ENCODE measurements at regions not wholly inside any gene's neighbourhood (a gene's known extent, or its start where the extent isn't known, plus 50 kb on each side); places are given as distances from the start of the nearest gene placed in this dataset.
"Not testable (repeated sequence)": the region's sequence is repeated elsewhere in the genome, so short reads cannot be mapped to it uniquely, and the experiment has no call there.

DNA sequence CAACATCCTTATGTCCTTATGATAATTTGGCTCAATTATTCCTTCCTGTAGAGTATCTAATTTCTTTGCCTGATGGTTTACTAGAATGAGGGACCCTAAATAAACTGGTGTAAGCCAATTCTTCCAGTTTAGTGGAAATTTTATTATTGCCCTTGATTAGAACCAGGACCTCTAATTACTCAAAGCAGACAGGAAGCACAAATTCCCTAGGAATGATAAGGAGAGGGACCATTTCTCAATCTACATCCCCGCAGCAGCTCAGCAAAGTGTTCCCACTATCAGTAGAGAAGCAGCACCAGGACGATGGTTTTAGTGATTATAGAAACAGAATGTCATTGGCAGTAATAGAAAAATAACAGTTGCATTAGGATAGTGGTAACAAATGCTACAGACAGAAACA, 97.1 kb downstream of the PLPPR4 start:
- Histone ChIP-seq H3K27ac (ENCODE audit: low read depth in 1 of 2, low read length in 1 of 2) (no peak overlapping the region), H3K36me3 (ENCODE audit: control insufficient read depth in 2 of 2, insufficient read depth in 2 of 2, low read length in 1 of 2) (no peaks in the 10 kb centered on the region), H3K4me1 (ENCODE audit: control insufficient read depth in 2 of 2, insufficient read depth in 2 of 2, low read length in 2 of 2) (no peaks in the 10 kb centered on the region), H3K9me3 (ENCODE audit: control insufficient read depth in 2 of 2, insufficient read depth in 1 of 2, low read length in 1 of 2) (no peaks in the 10 kb centered on the region), H3K27me3 (ENCODE audit: control insufficient read depth in 2 of 2, insufficient read depth in 1 of 2, low read length in 1 of 2) (no peaks in the 10 kb centered on the region), H3K4me3 (ENCODE audit: low read length in 2 of 2) (no peak overlapping the region)
- WGBS, result 92% methylated on average over 2 of the region's 2 CpGs
- no peak for DNase-seq (ENCODE audit: low read depth in 6 of 9, low spot score in 9 of 9)

DNA sequence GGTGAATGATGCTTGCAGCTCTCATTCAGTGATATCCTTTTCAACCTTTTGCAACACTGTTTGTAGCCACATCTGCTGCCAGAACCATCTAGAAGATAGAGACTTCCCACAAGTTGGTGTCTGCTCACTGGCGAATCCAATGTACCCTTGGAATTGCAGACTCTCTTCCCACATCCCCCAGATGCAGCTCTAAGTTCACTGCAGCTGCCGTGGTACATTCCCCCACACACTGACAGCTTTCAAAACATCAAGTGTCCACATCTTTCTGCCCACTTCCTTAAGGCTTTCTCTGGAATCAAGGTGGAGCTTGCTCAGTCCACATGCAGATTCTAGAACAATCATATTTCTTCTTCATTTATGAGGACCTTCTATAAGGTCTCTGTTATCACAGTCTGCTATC, 99.2 kb downstream of the PLPPR4 start:
- no peaks in the 10 kb centered on the region for H3K4me1 ChIP-seq (ENCODE audit: control insufficient read depth in 2 of 2, insufficient read depth in 2 of 2, low read length in 2 of 2)
- WGBS, result 71% methylated on average over 2 of the region's 2 CpGs

DNA sequence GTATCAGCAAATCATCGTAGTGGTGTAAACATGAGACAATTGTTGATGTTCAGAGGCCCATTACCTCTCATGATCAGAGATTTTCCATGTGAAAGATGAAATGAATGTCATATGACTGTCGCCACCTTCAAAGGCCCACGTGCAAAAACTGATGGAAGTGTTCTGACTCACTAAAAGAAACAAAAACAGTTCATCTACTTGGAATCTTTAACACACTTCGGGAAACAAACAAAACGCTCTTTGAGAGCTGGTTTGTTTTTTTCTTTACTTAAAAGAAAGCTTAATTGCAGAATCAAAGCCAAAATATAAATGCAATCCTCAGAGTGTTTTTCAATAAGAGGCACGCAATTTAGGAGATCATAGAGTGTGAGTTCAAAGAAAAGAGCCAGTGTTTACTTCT, 100.8 kb downstream of the PLPPR4 start:
- H3K27ac ChIP-seq (ENCODE audit: low read depth in 1 of 2, low read length in 1 of 2), result no peak overlapping the region
- DNase-seq (ENCODE audit: low read depth in 6 of 9, low spot score in 9 of 9), result no peak
- H3K27me3 ChIP-seq (ENCODE audit: control insufficient read depth in 2 of 2, insufficient read depth in 1 of 2, low read length in 1 of 2), result no peaks in the 10 kb centered on the region
- no peaks in the 10 kb centered on the region for H3K4me1 ChIP-seq (ENCODE audit: control insufficient read depth in 2 of 2, insufficient read depth in 2 of 2, low read length in 2 of 2)
- 94% methylated on average over 6 of the region's 6 CpGs for WGBS
- no peaks in the 10 kb centered on the region for H3K36me3 ChIP-seq (ENCODE audit: control insufficient read depth in 2 of 2, insufficient read depth in 2 of 2, low read length in 1 of 2)
- H3K4me3 ChIP-seq (ENCODE audit: low read length in 2 of 2), result no peak overlapping the region
- H3K9me3 ChIP-seq (ENCODE audit: control insufficient read depth in 2 of 2, insufficient read depth in 1 of 2, low read length in 1 of 2), result no peaks in the 10 kb centered on the region

More for the DNA sequence above, 99.2 kb downstream of the PLPPR4 start:
- Histone ChIP-seq H3K4me3 (ENCODE audit: low read length in 2 of 2) (no peak overlapping the region), H3K27me3 (ENCODE audit: control insufficient read depth in 2 of 2, insufficient read depth in 1 of 2, low read length in 1 of 2) (no peaks in the 10 kb centered on the region), H3K9me3 (ENCODE audit: control insufficient read depth in 2 of 2, insufficient read depth in 1 of 2, low read length in 1 of 2) (no peaks in the 10 kb centered on the region), H3K27ac (ENCODE audit: low read depth in 1 of 2, low read length in 1 of 2) (no peak overlapping the region), H3K36me3 (ENCODE audit: control insufficient read depth in 2 of 2, insufficient read depth in 2 of 2, low read length in 1 of 2) (no peaks in the 10 kb centered on the region)
- no peak for DNase-seq (ENCODE audit: low read depth in 6 of 9, low spot score in 9 of 9)

- Histone ChIP-seq H3K36me3 (ENCODE audit: control insufficient read depth in 2 of 2, insufficient read depth in 2 of 2, low read length in 1 of 2) (no peaks in the 10 kb centered on the region), H3K4me1 (ENCODE audit: control insufficient read depth in 2 of 2, insufficient read depth in 2 of 2, low read length in 2 of 2) (no peaks in the 10 kb centered on the region), H3K27me3 (ENCODE audit: control insufficient read depth in 2 of 2, insufficient read depth in 1 of 2, low read length in 1 of 2) (no peaks in the 10 kb centered on the region), H3K4me3 (ENCODE audit: low read length in 2 of 2) (no peak overlapping the region), H3K9me3 (ENCODE audit: control insufficient read depth in 2 of 2, insufficient read depth in 1 of 2, low read length in 1 of 2) (no peaks in the 10 kb centered on the region), H3K27ac (ENCODE audit: low read depth in 1 of 2, low read length in 1 of 2) (no peak overlapping the region)
- no peak for DNase-seq (ENCODE audit: low read depth in 6 of 9, low spot score in 9 of 9)
- WGBS, result 93% methylated on average over 1 of the region's 1 CpG
These were observed 101.3 kb downstream of the PLPPR4 start for GRCh38 chr1:99365545-99365944.

DNA sequence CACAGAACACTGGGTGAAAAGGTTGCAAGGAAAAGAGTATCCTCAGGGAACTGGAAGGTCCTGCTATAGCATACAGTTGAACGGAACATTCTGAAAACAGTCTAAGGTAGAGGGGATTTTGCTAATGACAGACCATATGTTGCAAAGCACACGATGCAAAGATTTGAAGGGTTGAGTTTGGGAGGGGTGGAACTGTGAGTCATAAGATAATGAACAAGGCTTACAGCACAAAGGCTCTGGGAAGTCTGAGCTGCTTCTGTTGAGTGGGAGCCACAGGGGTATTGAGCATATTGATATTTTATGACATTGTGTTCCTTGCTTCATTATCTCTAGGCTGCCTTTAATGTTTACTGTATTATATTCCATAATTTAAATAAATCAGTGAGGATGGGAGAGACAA, 104.9 kb downstream of the PLPPR4 start:
- WGBS, result 44% methylated on average over 2 of the region's 2 CpGs
- no peak overlapping the region for H3K27ac ChIP-seq (ENCODE audit: low read depth in 1 of 2, low read length in 1 of 2)
- H3K27me3 ChIP-seq (ENCODE audit: control insufficient read depth in 2 of 2, insufficient read depth in 1 of 2, low read length in 1 of 2), result no peaks in the 10 kb centered on the region

DNA sequence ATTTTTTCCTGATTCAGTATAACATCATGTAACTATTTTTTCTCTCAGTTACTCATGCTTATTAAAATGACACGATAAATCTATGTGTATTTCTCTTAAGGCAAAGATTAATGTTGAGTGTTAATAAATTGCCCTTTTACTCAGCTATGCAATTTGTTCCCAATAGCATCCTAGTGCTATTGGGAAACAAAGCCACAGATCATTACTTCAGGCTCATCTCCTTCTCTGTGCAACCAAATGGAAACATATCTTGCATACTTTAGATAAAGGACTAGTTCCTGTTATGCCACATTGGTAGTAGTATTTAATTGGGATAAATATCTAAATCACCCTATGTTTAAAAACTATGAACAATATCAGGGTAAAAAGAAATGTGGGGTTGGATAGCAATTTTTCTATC, 106.2 kb downstream of the PLPPR4 start:
- WGBS, result 98% methylated on average over 1 of the region's 1 CpG
- Histone ChIP-seq H3K4me3 (ENCODE audit: low read length in 2 of 2) (no peak overlapping the region), H3K36me3 (ENCODE audit: control insufficient read depth in 2 of 2, insufficient read depth in 2 of 2, low read length in 1 of 2) (no peaks in the 10 kb centered on the region)

More for the DNA sequence above, 104.9 kb downstream of the PLPPR4 start:
- no peak overlapping the region for H3K4me3 ChIP-seq (ENCODE audit: low read length in 2 of 2)
- H3K9me3 ChIP-seq (ENCODE audit: control insufficient read depth in 2 of 2, insufficient read depth in 1 of 2, low read length in 1 of 2), result no peaks in the 10 kb centered on the region
- no peak for DNase-seq (ENCODE audit: low read depth in 6 of 9, low spot score in 9 of 9)
- H3K4me1 ChIP-seq (ENCODE audit: control insufficient read depth in 2 of 2, insufficient read depth in 2 of 2, low read length in 2 of 2), result no peaks in the 10 kb centered on the region
- H3K36me3 ChIP-seq (ENCODE audit: control insufficient read depth in 2 of 2, insufficient read depth in 2 of 2, low read length in 1 of 2), result no peaks in the 10 kb centered on the region

GRCh38 chr1:99371413-99371812, 107.1 kb downstream of the PLPPR4 start:
- WGBS, result 90% methylated on average over 1 of the region's 1 CpG
- no peak for DNase-seq (ENCODE audit: low read depth in 6 of 9, low spot score in 9 of 9)

More for the DNA sequence above, 106.2 kb downstream of the PLPPR4 start:
- Histone ChIP-seq H3K9me3 (ENCODE audit: control insufficient read depth in 2 of 2, insufficient read depth in 1 of 2, low read length in 1 of 2) (no peaks in the 10 kb centered on the region), H3K27me3 (ENCODE audit: control insufficient read depth in 2 of 2, insufficient read depth in 1 of 2, low read length in 1 of 2) (no peaks in the 10 kb centered on the region), H3K27ac (ENCODE audit: low read depth in 1 of 2, low read length in 1 of 2) (no peak overlapping the region), H3K4me1 (ENCODE audit: control insufficient read depth in 2 of 2, insufficient read depth in 2 of 2, low read length in 2 of 2) (no peaks in the 10 kb centered on the region)
- DNase-seq (ENCODE audit: low read depth in 6 of 9, low spot score in 9 of 9), result no peak

GRCh38 chr1:99374109-99374508, 109.8 kb downstream of the PLPPR4 start:
- H3K27me3 ChIP-seq (ENCODE audit: control insufficient read depth in 2 of 2, insufficient read depth in 1 of 2, low read length in 1 of 2), result no peaks in the 10 kb centered on the region
- WGBS, result 59% methylated on average over 9 of the region's 9 CpGs

More at GRCh38 chr1:99371413-99371812, 107.1 kb downstream of the PLPPR4 start:
- Histone ChIP-seq H3K9me3 (ENCODE audit: control insufficient read depth in 2 of 2, insufficient read depth in 1 of 2, low read length in 1 of 2) (no peaks in the 10 kb centered on the region), H3K4me1 (ENCODE audit: control insufficient read depth in 2 of 2, insufficient read depth in 2 of 2, low read length in 2 of 2) (no peaks in the 10 kb centered on the region), H3K4me3 (ENCODE audit: low read length in 2 of 2) (no peak overlapping the region), H3K36me3 (ENCODE audit: control insufficient read depth in 2 of 2, insufficient read depth in 2 of 2, low read length in 1 of 2) (no peaks in the 10 kb centered on the region), H3K27me3 (ENCODE audit: control insufficient read depth in 2 of 2, insufficient read depth in 1 of 2, low read length in 1 of 2) (no peaks in the 10 kb centered on the region), H3K27ac (ENCODE audit: low read depth in 1 of 2, low read length in 1 of 2) (no peak overlapping the region)

GRCh38 chr1:99374693-99375092, 110.4 kb downstream of the PLPPR4 start:
- not testable (repeated sequence) for H3K36me3 ChIP-seq (ENCODE audit: control insufficient read depth in 2 of 2, insufficient read depth in 2 of 2, low read length in 1 of 2); H3K27ac ChIP-seq (ENCODE audit: low read depth in 1 of 2, low read length in 1 of 2); H3K27me3 ChIP-seq (ENCODE audit: control insufficient read depth in 2 of 2, insufficient read depth in 1 of 2, low read length in 1 of 2); DNase-seq (ENCODE audit: low read depth in 6 of 9, low spot score in 9 of 9); H3K9me3 ChIP-seq (ENCODE audit: control insufficient read depth in 2 of 2, insufficient read depth in 1 of 2, low read length in 1 of 2); H3K4me3 ChIP-seq (ENCODE audit: low read length in 2 of 2); H3K4me1 ChIP-seq (ENCODE audit: control insufficient read depth in 2 of 2, insufficient read depth in 2 of 2, low read length in 2 of 2)

More at GRCh38 chr1:99374109-99374508, 109.8 kb downstream of the PLPPR4 start:
- Histone ChIP-seq H3K4me3 (ENCODE audit: low read length in 2 of 2) (no peak overlapping the region), H3K27ac (ENCODE audit: low read depth in 1 of 2, low read length in 1 of 2) (no peak overlapping the region), H3K4me1 (ENCODE audit: control insufficient read depth in 2 of 2, insufficient read depth in 2 of 2, low read length in 2 of 2) (no peaks in the 10 kb centered on the region), H3K9me3 (ENCODE audit: control insufficient read depth in 2 of 2, insufficient read depth in 1 of 2, low read length in 1 of 2) (no peaks in the 10 kb centered on the region), H3K36me3 (ENCODE audit: control insufficient read depth in 2 of 2, insufficient read depth in 2 of 2, low read length in 1 of 2) (no peaks in the 10 kb centered on the region)
- peak in 2 of 9 donors; percentile 3 to 13 for DNase-seq (ENCODE audit: low read depth in 6 of 9, low spot score in 9 of 9)

GRCh38 chr1:99384021-99384420, 119.7 kb downstream of the PLPPR4 start:
- Histone ChIP-seq H3K27ac (ENCODE audit: low read depth in 1 of 2, low read length in 1 of 2) (no peak overlapping the region), H3K4me1 (ENCODE audit: control insufficient read depth in 2 of 2, insufficient read depth in 2 of 2, low read length in 2 of 2) (no peaks in the 10 kb centered on the region), H3K4me3 (ENCODE audit: low read length in 2 of 2) (no peak overlapping the region), H3K36me3 (ENCODE audit: control insufficient read depth in 2 of 2, insufficient read depth in 2 of 2, low read length in 1 of 2) (no peaks in the 10 kb centered on the region), H3K27me3 (ENCODE audit: control insufficient read depth in 2 of 2, insufficient read depth in 1 of 2, low read length in 1 of 2) (no peaks in the 10 kb centered on the region), H3K9me3 (ENCODE audit: control insufficient read depth in 2 of 2, insufficient read depth in 1 of 2, low read length in 1 of 2) (no peaks in the 10 kb centered on the region)
- 92% methylated on average over 4 of the region's 4 CpGs for WGBS
- no peak for DNase-seq (ENCODE audit: low read depth in 6 of 9, low spot score in 9 of 9)
